ENCODE measurements at regions not wholly inside any gene's neighbourhood (a gene's known extent, or its start where the extent isn't known, plus 50 kb on each side); places are given as distances from the start of the nearest gene placed in this dataset.
"Not testable (repeated sequence)": the region's sequence is repeated elsewhere in the genome, so short reads cannot be mapped to it uniquely, and the experiment has no call there.

DNA sequence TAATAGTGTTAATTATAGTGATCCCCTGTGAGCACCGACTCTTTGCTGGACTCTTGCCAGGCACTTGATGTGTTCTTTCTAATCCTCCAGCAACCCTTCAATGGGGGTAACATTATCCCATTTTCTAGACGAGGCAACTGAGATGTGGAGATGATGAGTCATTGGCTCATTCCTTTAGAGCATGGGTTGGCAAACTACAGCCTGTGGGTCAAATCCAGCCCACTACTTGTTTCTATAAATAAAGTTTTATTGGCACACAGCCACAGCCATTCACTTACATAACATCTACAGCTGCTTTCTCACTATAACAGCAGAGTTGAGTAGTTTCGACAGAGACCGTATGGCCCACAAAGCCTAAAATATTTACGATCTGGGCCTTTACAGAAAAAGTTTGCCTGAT lies 249.5 kb upstream of the KCNG1 start:
- H3K36me3 ChIP-seq (ENCODE audit: low read length): no peaks in the 10 kb centered on the region
- H4K20me1 ChIP-seq (ENCODE audit: low read depth, low read length): no peaks in the 10 kb centered on the region
- TF ChIP-seq EZH2phosphoT487 (conservative IDR thresholded peaks at IDR 0.05; ENCODE audit: low read length): no peak
- TF ChIP-seq, protein P1, sequence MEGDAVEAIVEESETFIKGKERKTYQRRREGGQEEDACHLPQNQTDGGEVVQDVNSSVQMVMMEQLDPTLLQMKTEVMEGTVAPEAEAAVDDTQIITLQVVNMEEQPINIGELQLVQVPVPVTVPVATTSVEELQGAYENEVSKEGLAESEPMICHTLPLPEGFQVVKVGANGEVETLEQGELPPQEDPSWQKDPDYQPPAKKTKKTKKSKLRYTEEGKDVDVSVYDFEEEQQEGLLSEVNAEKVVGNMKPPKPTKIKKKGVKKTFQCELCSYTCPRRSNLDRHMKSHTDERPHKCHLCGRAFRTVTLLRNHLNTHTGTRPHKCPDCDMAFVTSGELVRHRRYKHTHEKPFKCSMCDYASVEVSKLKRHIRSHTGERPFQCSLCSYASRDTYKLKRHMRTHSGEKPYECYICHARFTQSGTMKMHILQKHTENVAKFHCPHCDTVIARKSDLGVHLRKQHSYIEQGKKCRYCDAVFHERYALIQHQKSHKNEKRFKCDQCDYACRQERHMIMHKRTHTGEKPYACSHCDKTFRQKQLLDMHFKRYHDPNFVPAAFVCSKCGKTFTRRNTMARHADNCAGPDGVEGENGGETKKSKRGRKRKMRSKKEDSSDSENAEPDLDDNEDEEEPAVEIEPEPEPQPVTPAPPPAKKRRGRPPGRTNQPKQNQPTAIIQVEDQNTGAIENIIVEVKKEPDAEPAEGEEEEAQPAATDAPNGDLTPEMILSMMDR (IDR thresholded peaks at IDR 0.05; ENCODE audit: insufficient read depth, low read length, poor library complexity, severe bottlenecking): no peak
- H3K79me2 ChIP-seq (ENCODE audit: insufficient read depth, low read length): no peaks in the 10 kb centered on the region
- H3F3A ChIP-seq (ENCODE audit: insufficient read depth): no peaks in the 10 kb centered on the region
- H3K9me2 ChIP-seq (replicated peaks; ENCODE audit: insufficient read depth, low read length): no peaks in the 10 kb centered on the region
- no peak overlapping the region for H2AFZ ChIP-seq (ENCODE audit: low read depth, low read length, severe bottlenecking)
- H3K27ac ChIP-seq (ENCODE audit: low read depth, low read length): no peak overlapping the region
- H3K9ac ChIP-seq (ENCODE audit: low read length): no peak overlapping the region
- H3K4me3 ChIP-seq (ENCODE audit: insufficient read depth, low read length, poor library complexity, severe bottlenecking): no peak overlapping the region
- no peaks in the 10 kb centered on the region for H3K9me3 ChIP-seq (ENCODE audit: insufficient read depth, low read length)
- H3K4me2 ChIP-seq (ENCODE audit: low read depth, low read length, poor library complexity, severe bottlenecking): no peak overlapping the region
- no peaks in the 10 kb centered on the region for H3K27me3 ChIP-seq (ENCODE audit: low read length)

- Histone ChIP-seq H2AFZ (ENCODE audit: low read depth, low read length, severe bottlenecking) (no peak overlapping the region), H3K4me3 (ENCODE audit: insufficient read depth, low read length, poor library complexity, severe bottlenecking) (no peak overlapping the region), H3K27me3 (ENCODE audit: low read length) (no peaks in the 10 kb centered on the region), H3K27ac (ENCODE audit: low read depth, low read length) (no peak overlapping the region), H3K9me2 (replicated peaks; ENCODE audit: insufficient read depth, low read length) (no peaks in the 10 kb centered on the region), H3F3A (ENCODE audit: insufficient read depth) (no peaks in the 10 kb centered on the region), H3K9ac (ENCODE audit: low read length) (no peak overlapping the region), H3K9me3 (ENCODE audit: insufficient read depth, low read length) (no peaks in the 10 kb centered on the region), H3K79me2 (ENCODE audit: insufficient read depth, low read length) (no peaks in the 10 kb centered on the region), H4K20me1 (ENCODE audit: low read depth, low read length) (no peaks in the 10 kb centered on the region), H3K36me3 (ENCODE audit: low read length) (no peaks in the 10 kb centered on the region), H3K4me2 (ENCODE audit: low read depth, low read length, poor library complexity, severe bottlenecking) (no peak overlapping the region)
- TF ChIP-seq, protein P1 (IDR thresholded peaks at IDR 0.05; ENCODE audit: insufficient read depth, low read length, poor library complexity, severe bottlenecking): no peak
- no peak for TF ChIP-seq EZH2phosphoT487 (conservative IDR thresholded peaks at IDR 0.05; ENCODE audit: low read length)
These were observed 249.0 kb upstream of the KCNG1 start for GRCh38 chr20:51271931-51272330.

DNA sequence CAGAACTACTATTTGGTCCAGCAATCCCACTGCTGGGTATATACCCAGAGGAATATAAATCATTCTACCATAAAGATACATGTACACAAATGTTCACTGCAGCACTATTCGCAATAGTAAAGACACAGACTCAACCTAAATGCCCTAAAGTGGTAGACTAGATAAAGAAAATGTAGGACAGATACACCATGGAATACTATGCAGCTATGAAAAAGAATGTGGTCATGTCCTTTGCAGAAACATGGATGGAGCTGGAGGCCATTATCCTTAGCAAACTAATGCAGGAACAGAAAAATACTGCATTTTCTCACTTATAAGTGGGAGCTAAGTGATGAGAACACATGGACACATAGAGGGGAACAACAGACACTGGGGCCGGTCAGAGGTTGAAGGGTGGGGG lies 248.4 kb upstream of the KCNG1 start:
- H3K9me2 ChIP-seq (replicated peaks; ENCODE audit: insufficient read depth, low read length); H3K27me3 ChIP-seq (ENCODE audit: low read length); H2AFZ ChIP-seq (ENCODE audit: low read depth, low read length, severe bottlenecking); H4K20me1 ChIP-seq (ENCODE audit: low read depth, low read length); H3K9me3 ChIP-seq (ENCODE audit: insufficient read depth, low read length); H3K4me2 ChIP-seq (ENCODE audit: low read depth, low read length, poor library complexity, severe bottlenecking); H3K9ac ChIP-seq (ENCODE audit: low read length); H3K36me3 ChIP-seq (ENCODE audit: low read length); H3K4me3 ChIP-seq (ENCODE audit: insufficient read depth, low read length, poor library complexity, severe bottlenecking); H3K27ac ChIP-seq (ENCODE audit: low read depth, low read length); H3F3A ChIP-seq (ENCODE audit: insufficient read depth); H3K79me2 ChIP-seq (ENCODE audit: insufficient read depth, low read length): not testable (repeated sequence)

DNA sequence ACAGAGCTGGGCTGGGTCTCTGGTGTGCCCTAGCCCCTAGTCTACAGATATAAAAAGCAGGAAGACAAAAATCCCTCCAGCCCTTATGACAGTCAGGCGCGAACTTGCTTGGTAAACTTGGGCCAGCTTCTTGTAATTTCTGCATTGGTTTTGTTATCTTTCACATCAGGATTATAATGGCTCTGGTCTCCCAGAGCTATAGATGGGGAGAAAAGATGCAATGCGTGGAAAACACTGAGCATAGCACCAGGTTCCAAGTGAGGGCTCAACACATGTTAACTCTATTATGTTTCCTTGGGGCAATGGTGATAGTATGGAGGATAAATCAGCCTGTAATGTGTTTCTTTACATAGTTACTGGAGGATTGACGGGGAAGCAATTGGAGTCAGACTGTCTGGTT lies 246.8 kb upstream of the KCNG1 start:
- H3K27me3 ChIP-seq (ENCODE audit: low read length): no peaks in the 10 kb centered on the region

More for the DNA sequence above, 246.8 kb upstream of the KCNG1 start:
- H3K79me2 ChIP-seq (ENCODE audit: insufficient read depth, low read length): no peaks in the 10 kb centered on the region
- no peak overlapping the region for H3K4me2 ChIP-seq (ENCODE audit: low read depth, low read length, poor library complexity, severe bottlenecking)
- H3K9ac ChIP-seq (ENCODE audit: low read length): no peak overlapping the region
- H3K9me3 ChIP-seq (ENCODE audit: insufficient read depth, low read length): no peaks in the 10 kb centered on the region
- no peak overlapping the region for H3K27ac ChIP-seq (ENCODE audit: low read depth, low read length)
- H3K36me3 ChIP-seq (ENCODE audit: low read length): no peaks in the 10 kb centered on the region
- H4K20me1 ChIP-seq (ENCODE audit: low read depth, low read length): no peaks in the 10 kb centered on the region
- no peaks in the 10 kb centered on the region for H3F3A ChIP-seq (ENCODE audit: insufficient read depth)
- TF ChIP-seq, protein P1 (IDR thresholded peaks at IDR 0.05; ENCODE audit: insufficient read depth, low read length, poor library complexity, severe bottlenecking): no peak
- TF ChIP-seq EZH2phosphoT487 (conservative IDR thresholded peaks at IDR 0.05; ENCODE audit: low read length): no peak
- no peak overlapping the region for H2AFZ ChIP-seq (ENCODE audit: low read depth, low read length, severe bottlenecking)
- H3K9me2 ChIP-seq (replicated peaks; ENCODE audit: insufficient read depth, low read length): no peaks in the 10 kb centered on the region
- no peak overlapping the region for H3K4me3 ChIP-seq (ENCODE audit: insufficient read depth, low read length, poor library complexity, severe bottlenecking)

All from SU-DHL-6 (cell line).